Neuronal stem cell (in vitro differentiated cells): ENCODE measurements at regions not wholly inside any gene's neighbourhood (a gene's known extent, or its start where the extent isn't known, plus 50 kb on each side); places are given as distances from the start of the nearest gene placed in this dataset.
"Not testable (repeated sequence)": the region's sequence is repeated elsewhere in the genome, so short reads cannot be mapped to it uniquely, and the experiment has no call there.

Experiments used
- DNase-seq: peaks from one replicate; pipeline ENCODE4 v3.0.0-alpha.2; 2013; ENCODE audit warnings: low spot score
- H2AFZ ChIP-seq: one replicate; pipeline ENCODE4 v1.6.1; 2013; ENCODE audit warnings: mild to moderate bottlenecking, low read length, inconsistent platforms
- H2AK5ac ChIP-seq: 2 replicates; pipeline ENCODE4 v1.6.1; 2013; ENCODE audit warnings: low read depth, mild to moderate bottlenecking, inconsistent platforms, low read length, moderate library complexity, mixed read lengths
- H2BK120ac ChIP-seq: 2 replicates; pipeline ENCODE4 v1.6.1; 2013; ENCODE audit warnings: low read depth, mild to moderate bottlenecking, inconsistent platforms, low read length, moderate library complexity, mixed read lengths
- H2BK12ac ChIP-seq: one replicate; pipeline ENCODE4 v1.6.1; 2013; ENCODE audit warnings: low read length, inconsistent platforms
- H2BK15ac ChIP-seq: 2 replicates; pipeline ENCODE4 v1.6.1; 2013; ENCODE audit warnings: mild to moderate bottlenecking, low read length, inconsistent platforms, mixed read lengths
- H2BK5ac ChIP-seq: one replicate; pipeline ENCODE4 v1.6.1; 2013; ENCODE audit warnings: inconsistent platforms, mild to moderate bottlenecking, low read length, moderate library complexity
- H3K14ac ChIP-seq: one replicate; pipeline ENCODE4 v1.6.1; 2013; ENCODE audit warnings: low read length, inconsistent platforms
- H3K18ac ChIP-seq: 2 replicates; pipeline ENCODE4 v1.6.1; 2013; ENCODE audit warnings: low read length, inconsistent platforms
- H3K23ac ChIP-seq: 2 replicates; pipeline ENCODE4 v1.6.1; 2013; ENCODE audit warnings: low read depth, mild to moderate bottlenecking, mixed read lengths, low read length, inconsistent platforms; ENCODE audit not compliant: poor library complexity
- H3K27ac ChIP-seq: replicated peaks from 3 replicates; pipeline ENCODE4 v1.5.1; 2013; ENCODE audit warnings: low read length, inconsistent platforms
- H3K27me3 ChIP-seq, 3 experiments: 2 replicates each; pipeline ENCODE4 v1.6.1; 2013; ENCODE audit warnings: low read length in 3 of 3, mild to moderate bottlenecking in 2 of 3, inconsistent platforms in 1 of 3, low read depth in 1 of 3, mixed read lengths in 1 of 3, moderate library complexity in 1 of 3; ENCODE audit not compliant: control insufficient read depth in 3 of 3, insufficient read depth in 3 of 3
- H3K36me3 ChIP-seq, 2 donors: replicated peaks in 1 of 2; 2 replicates each; pipeline ENCODE4 v1.6.1; 2013; ENCODE audit warnings: low read length in 2 of 2; ENCODE audit not compliant: control insufficient read depth in 2 of 2, insufficient read depth in 2 of 2
- H3K4ac ChIP-seq: 2 replicates; pipeline ENCODE4 v1.6.1; 2013; ENCODE audit warnings: inconsistent platforms, mild to moderate bottlenecking, low read length, moderate library complexity
- H3K4me1 ChIP-seq, 2 donors: 1 replicate in 1 of 2; 2 replicates in 1 of 2; pipeline ENCODE4 v1.6.1; 2013; ENCODE audit warnings: low read length in 2 of 2, low read depth in 1 of 2; ENCODE audit not compliant: control insufficient read depth in 2 of 2, insufficient read depth in 1 of 2
- H3K4me2 ChIP-seq: one replicate; pipeline ENCODE4 v1.6.1; 2013; ENCODE audit warnings: mild to moderate bottlenecking, low read length, inconsistent platforms; ENCODE audit not compliant: insufficient read depth, poor library complexity, severe bottlenecking
- H3K4me3 ChIP-seq, 2 donors: 2 replicates each; pipeline ENCODE4 v1.5.1; 2013; ENCODE audit warnings: low read length in 2 of 2, mild to moderate bottlenecking in 2 of 2, inconsistent platforms in 1 of 2, moderate library complexity in 1 of 2
- H3K79me1 ChIP-seq: one replicate; pipeline ENCODE4 v1.6.1; 2013; ENCODE audit warnings: low read depth, mild to moderate bottlenecking, inconsistent platforms, low read length, moderate library complexity
- H3K9ac ChIP-seq: one replicate; pipeline ENCODE4 v1.6.1; 2013; ENCODE audit warnings: mild to moderate bottlenecking, low read depth, low read length, inconsistent platforms; ENCODE audit not compliant: poor library complexity
- H3K9me3 ChIP-seq, 2 donors: replicated peaks in 1 of 2; 2 replicates each; pipeline versions ENCODE3 to v1.6.1; 2013; ENCODE audit warnings: low read length in 2 of 2, mild to moderate bottlenecking in 2 of 2, inconsistent platforms in 1 of 2, low read depth in 1 of 2, mixed read lengths in 1 of 2, moderate library complexity in 1 of 2; ENCODE audit not compliant: control insufficient read depth in 2 of 2, insufficient read depth in 1 of 2
- H4K8ac ChIP-seq: one replicate; pipeline ENCODE4 v1.6.1; 2013; ENCODE audit warnings: low read depth, mild to moderate bottlenecking, inconsistent platforms, low read length, moderate library complexity
- H4K91ac ChIP-seq: one replicate; pipeline ENCODE4 v1.6.1; 2013; ENCODE audit warnings: low read length, low read depth, mild to moderate bottlenecking, inconsistent platforms; ENCODE audit not compliant: poor library complexity
- WGBS, 2 donors: extraction: QIAGEN DNeasy Blood & Tissue Kit; methylation state at CpG; one replicate each; pipeline ENCODE4 v1.1.7; 2013; ENCODE audit warnings: missing lambda C conversion rate in 2 of 2, mixed read lengths in 1 of 2; ENCODE audit not compliant: insufficient read length in 2 of 2, insufficient replicate concordance in 1 of 2; ENCODE audit errors: extremely low coverage in 2 of 2; 5-methylcytosine and 5-hydroxymethylcytosine counted together

- Histone ChIP-seq H3K9me3 (peaks cover 0 to 5% of the 10 kb centered on the region in 2 donors), H3K4me2 (no peak overlapping the region), H3K9ac (no peak overlapping the region), H2BK5ac (no peak overlapping the region), H3K4ac (no peak overlapping the region), H3K27ac (no peak overlapping the region), H2BK12ac (no peak overlapping the region), H3K36me3 (no peaks in the 10 kb centered on the region), H3K4me3 (no peak overlapping the region), H3K4me1 (no peaks in the 10 kb centered on the region), H2BK15ac (no peak overlapping the region), H3K18ac (no peak overlapping the region), H2AFZ (no peak overlapping the region), H2AK5ac (no peak overlapping the region), H2BK120ac (no peak overlapping the region), H3K14ac (no peak overlapping the region), H4K91ac (no peak overlapping the region), H4K8ac (no peak overlapping the region), H3K23ac (no peak overlapping the region), H3K27me3 (no peaks in the 10 kb centered on the region), H3K79me1 (no peaks in the 10 kb centered on the region)
- DNase-seq: no peak
Observed at GRCh38 chr4:61003301-61003700, 196.8 kb upstream of the ADGRL3 start.

- Histone ChIP-seq H2BK12ac (no peak overlapping the region), H2BK120ac (no peak overlapping the region), H3K36me3 (no peaks in the 10 kb centered on the region), H4K8ac (no peak overlapping the region), H3K4ac (no peak overlapping the region), H4K91ac (no peak overlapping the region), H3K9ac (no peak overlapping the region), H2AFZ (no peak overlapping the region), H2BK5ac (no peak overlapping the region), H3K23ac (no peak overlapping the region), H3K27me3 (no peaks in the 10 kb centered on the region), H3K9me3 (peaks cover 0 to 5% of the 10 kb centered on the region in 2 donors), H2AK5ac (no peak overlapping the region), H3K79me1 (no peaks in the 10 kb centered on the region), H2BK15ac (no peak overlapping the region), H3K27ac (no peak overlapping the region), H3K14ac (no peak overlapping the region), H3K4me3 (no peak overlapping the region), H3K4me2 (no peak overlapping the region), H3K18ac (no peak overlapping the region), H3K4me1 (no peaks in the 10 kb centered on the region)
- no CpG with 5 or more reads among the region's 1 CpG for WGBS, 2 donors
- no peak for DNase-seq
Observed at GRCh38 chr4:61004651-61005170, 195.4 kb upstream of the ADGRL3 start.

- H2BK12ac ChIP-seq: no peak overlapping the region
- no peak for DNase-seq
- no peaks in the 10 kb centered on the region for H3K27me3 ChIP-seq
- no peak overlapping the region for H3K14ac ChIP-seq
- no peak overlapping the region for H2BK120ac ChIP-seq
- H2BK15ac ChIP-seq: no peak overlapping the region
- H4K91ac ChIP-seq: no peak overlapping the region
- H3K4me1 ChIP-seq: no peaks in the 10 kb centered on the region
- H3K4me2 ChIP-seq: no peak overlapping the region
- H2AFZ ChIP-seq: no peak overlapping the region
- no peak overlapping the region for H2BK5ac ChIP-seq
- no peak overlapping the region for H3K18ac ChIP-seq
- no peak overlapping the region for H3K9ac ChIP-seq
- no peak overlapping the region for H3K4ac ChIP-seq
- no peaks in the 10 kb centered on the region for H3K9me3 ChIP-seq
- no peak overlapping the region for H3K4me3 ChIP-seq
- H4K8ac ChIP-seq: no peak overlapping the region
- H3K27ac ChIP-seq: no peak overlapping the region
- H3K36me3 ChIP-seq: no peaks in the 10 kb centered on the region
- WGBS, 2 donors: no CpG with 5 or more reads among the region's 2 CpGs
- no peak overlapping the region for H2AK5ac ChIP-seq
- no peaks in the 10 kb centered on the region for H3K79me1 ChIP-seq
- H3K23ac ChIP-seq: no peak overlapping the region
Observed at GRCh38 chr4:61011051-61011450, 189.1 kb upstream of the ADGRL3 start.

- H3K36me3 ChIP-seq, H3K9ac ChIP-seq, H3K27me3 ChIP-seq, H3K4me1 ChIP-seq, DNase-seq, H3K9me3 ChIP-seq, H3K79me1 ChIP-seq, H2BK5ac ChIP-seq, H2BK12ac ChIP-seq, H2AFZ ChIP-seq, H3K14ac ChIP-seq, H3K4me3 ChIP-seq, H2BK15ac ChIP-seq, H2AK5ac ChIP-seq, H3K23ac ChIP-seq, H3K4ac ChIP-seq, H2BK120ac ChIP-seq, H4K91ac ChIP-seq, H4K8ac ChIP-seq, H3K18ac ChIP-seq, H3K27ac ChIP-seq, H3K4me2 ChIP-seq: not testable (repeated sequence)
- no CpG with 5 or more reads among the region's 5 CpGs for WGBS, 2 donors
Observed at GRCh38 chr4:61011936-61012335, 188.2 kb upstream of the ADGRL3 start.
